B cell (primary cell): ENCODE measurements at regions not wholly inside any gene's neighbourhood (a gene's known extent, or its start where the extent isn't known, plus 50 kb on each side); places are given as distances from the start of the nearest gene placed in this dataset.

ENCODE experiments used
- ATAC-seq: fragments of 200-7000 bp; cut with Tn5 transposase; one replicate; pipeline ENCODE4 v1.10.0; 2021; ENCODE audit warnings: low read depth, mild to moderate bottlenecking, moderate number of reproducible peaks, moderate library complexity
- CTCF ChIA-PET: fragments of 350-600 bp; sonication (Branson Sonifier 250); formaldehyde crosslinking; loops from one replicate; lab custom pipeline; 2021; ENCODE audit warnings: antibody characterized with exemption, inconsistent platforms; lab: Charles Lee
- POLR2A ChIA-PET: fragments of 350-600 bp; sonication (Branson Sonifier 250); formaldehyde crosslinking; loops from one replicate; lab custom pipeline; 2021; ENCODE audit warnings: antibody characterized with exemption; lab: Charles Lee
- DNase-seq: peaks from one replicate; pipeline ENCODE4 v3.0.0; 2013
- H2AFZ ChIP-seq: 2 replicates; pipeline ENCODE4 v1.6.1; 2012; ENCODE audit warnings: mild to moderate bottlenecking, low read depth, low read length; ENCODE audit not compliant: insufficient read depth, poor library complexity, severe bottlenecking
- H3K27ac ChIP-seq, 2 donors: 1 replicate in 1 of 2; 2 replicates in 1 of 2; pipeline ENCODE4 v1.5.1; 2012 to 2013; ENCODE audit warnings: low read length in 2 of 2, mild to moderate bottlenecking in 2 of 2, moderate library complexity in 1 of 2
- H3K27me3 ChIP-seq, 4 experiments: fragments of 200-600 bp in 1 of 4; sonication (generic) in 1 of 4; replicated peaks in 1 of 4; 1 replicate in 2 of 4; 2 replicates in 2 of 4; pipeline versions ENCODE4 v1.6.1 to v1.7.0; 2013 to 2016; ENCODE audit warnings: low read length in 3 of 4, mild to moderate bottlenecking in 2 of 4, mixed read lengths in 1 of 4, moderate library complexity in 1 of 4; ENCODE audit not compliant: insufficient read depth in 4 of 4, control insufficient read depth in 3 of 4; ENCODE audit errors: control extremely low read depth in 1 of 4
- H3K36me3 ChIP-seq, 2 experiments: replicated peaks in 1 of 2; 1 replicate in 1 of 2; 2 replicates in 1 of 2; pipeline versions ENCODE4 v1.6.1 to v1.7.1; 2013; ENCODE audit warnings: low read length in 1 of 2; ENCODE audit not compliant: insufficient read depth in 2 of 2, control insufficient read depth in 1 of 2; ENCODE audit errors: control extremely low read depth in 1 of 2, extremely low read depth in 1 of 2
- H3K4me1 ChIP-seq, 2 donors: fragments of 200-600 bp in 1 of 2; sonication (generic) in 1 of 2; 1 replicate in 1 of 2; 2 replicates in 1 of 2; pipeline versions ENCODE4 v1.5.1 to v1.6.1; 2013 to 2017; ENCODE audit warnings: low read length in 2 of 2; ENCODE audit not compliant: control insufficient read depth in 2 of 2, insufficient read depth in 2 of 2
- H3K4me2 ChIP-seq: replicated peaks from 2 replicates; pipeline ENCODE3; 2012; ENCODE audit warnings: mild to moderate bottlenecking, low read depth, low read length; ENCODE audit not compliant: poor library complexity, severe bottlenecking
- H3K4me3 ChIP-seq, 5 experiments: fragments of 200-600 bp in 1 of 5; sonication (generic) in 1 of 5; 1 replicate in 3 of 5; 2 replicates in 2 of 5; pipeline versions ENCODE4 v1.5.1 to v1.7.0; 2011 to 2016; ENCODE audit warnings: low read length in 4 of 5, mild to moderate bottlenecking in 4 of 5, low read depth in 2 of 5, control low read depth in 1 of 5, moderate library complexity in 1 of 5; ENCODE audit not compliant: insufficient read depth in 1 of 5; ENCODE audit errors: control extremely low read depth in 1 of 5, extremely low read depth in 1 of 5
- H3K79me2 ChIP-seq: fragments of 200-600 bp; sonication (generic); one replicate; pipeline ENCODE4 v1.6.0; 2016; ENCODE audit warnings: low read length; ENCODE audit not compliant: control insufficient read depth, insufficient read depth
- H3K9ac ChIP-seq: fragments of 200-600 bp; sonication (generic); 2 replicates; pipeline ENCODE4 v1.6.1; 2017; ENCODE audit warnings: mild to moderate bottlenecking, low read length, moderate library complexity
- H3K9me3 ChIP-seq, 3 donors: one replicate each; pipeline versions ENCODE4 v1.6.1 to v1.7.1; 2013; ENCODE audit warnings: low read length in 2 of 3; ENCODE audit not compliant: control insufficient read depth in 2 of 3, insufficient read depth in 1 of 3; ENCODE audit errors: control extremely low read depth in 1 of 3
- H4K20me1 ChIP-seq: 2 replicates; pipeline ENCODE4 v1.6.0; 2012; ENCODE audit warnings: mild to moderate bottlenecking, low read length; ENCODE audit not compliant: insufficient read depth, control insufficient read depth, poor library complexity, severe bottlenecking
- H3K27ac Mint-ChIP-seq: one replicate; pipeline ENCODE4 v1.8.0; 2021; ENCODE audit warnings: mixed read lengths
- H3K27me3 Mint-ChIP-seq: one replicate; pipeline ENCODE4 v1.8.0; 2021; ENCODE audit warnings: mixed read lengths
- H3K4me1 Mint-ChIP-seq: one replicate; pipeline ENCODE4 v1.8.0; 2021; ENCODE audit warnings: mixed read lengths
- H3K4me3 Mint-ChIP-seq: one replicate; pipeline ENCODE4 v1.8.0; 2021; ENCODE audit warnings: mixed read lengths
- H3K9me3 Mint-ChIP-seq: one replicate; pipeline ENCODE4 v1.8.0; 2022; ENCODE audit warnings: mixed read lengths; ENCODE audit not compliant: insufficient read depth
- CTCF ChIP-seq: fragments of 200-600 bp; IDR thresholded peaks from one replicate; pipeline ENCODE4 v1.8.0; 2022; ENCODE audit warnings: antibody characterized with exemption, mild to moderate bottlenecking
- EZH2 ChIP-seq: IDR thresholded peaks from 2 replicates; pipeline ENCODE4 v1.6.1; 2012; ENCODE audit warnings: borderline replicate concordance, low read depth, mild to moderate bottlenecking, moderate library complexity, low read length; ENCODE audit not compliant: insufficient read depth, poor library complexity, severe bottlenecking
- WGBS: methylation state at CpG from one replicate; pipeline ENCODE4 v1.1.5; 2013; ENCODE audit warnings: missing lambda C conversion rate; ENCODE audit not compliant: insufficient coverage; 5-methylcytosine and 5-hydroxymethylcytosine counted together
- intact Hi-C: fragments of 100-400 bp; cut with micrococcal nuclease; formaldehyde crosslinking; loops from one replicate; pipeline ENCODE4 v1.10.0; 2022

- H3K4me1 ChIP-seq, result no peaks in the 10 kb centered on the region
- H3K27me3 ChIP-seq, result no peaks in the 10 kb centered on the region
- no peaks in the 10 kb centered on the region for H3K36me3 ChIP-seq
- ATAC-seq (no peak), DNase-seq (no peak)
- no peaks in the 10 kb centered on the region for H3K4me1 Mint-ChIP-seq
- H3K4me3 ChIP-seq, result no peak overlapping the region
- no peak overlapping the region for H3K27ac ChIP-seq
- no peaks in the 10 kb centered on the region for H3K9me3 Mint-ChIP-seq
- intact Hi-C loops, result no loop called here
- H2AFZ ChIP-seq, result no peak overlapping the region
- H4K20me1 ChIP-seq, result no peaks in the 10 kb centered on the region
- CTCF ChIA-PET, result no interaction called here
- H3K27ac Mint-ChIP-seq, result no peak overlapping the region
- H3K9me3 ChIP-seq, result no peaks in the 10 kb centered on the region
- no peak overlapping the region for H3K9ac ChIP-seq
- WGBS, result no CpG with 5 or more reads among the region's 2 CpGs
- no peak overlapping the region for H3K4me2 ChIP-seq
- H3K4me3 Mint-ChIP-seq, result no peak overlapping the region
- POLR2A ChIA-PET, result no interaction called here
- H3K27me3 Mint-ChIP-seq, result no peaks in the 10 kb centered on the region
- TF ChIP-seq CTCF (no peak), EZH2 (no peak)
- no peaks in the 10 kb centered on the region for H3K79me2 ChIP-seq
Observed at GRCh38 chr2:220014961-220015360, 387.5 kb downstream of the SLC4A3 start.

DNA sequence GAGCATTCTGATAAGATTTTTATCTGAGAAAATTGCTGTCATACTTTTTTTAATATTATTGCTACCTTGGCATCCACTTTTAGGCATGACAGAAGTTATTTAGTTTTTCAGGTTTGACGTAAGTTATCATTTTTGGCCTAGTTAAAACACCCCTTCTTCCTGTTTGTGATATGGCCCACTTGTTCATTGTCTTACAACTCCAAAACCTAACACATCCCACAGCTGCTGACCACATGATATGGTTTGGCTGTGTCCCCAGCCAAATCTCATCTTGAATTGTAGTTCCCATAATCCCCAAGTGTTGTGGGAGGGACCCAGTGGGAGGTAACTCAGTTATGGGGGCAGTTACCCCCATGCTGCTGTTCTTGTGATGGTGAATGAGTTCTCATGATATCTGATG, 388.1 kb downstream of the SLC4A3 start:
- ATAC-seq, result no peak
- Mint-ChIP-seq H3K4me3 (no peak overlapping the region), H3K9me3 (no peaks in the 10 kb centered on the region), H3K27ac (no peak overlapping the region), H3K4me1 (no peaks in the 10 kb centered on the region), H3K27me3 (no peaks in the 10 kb centered on the region)
- no peak for DNase-seq
- H3K4me3 ChIP-seq, result no peak overlapping the region
- no CpG with 5 or more reads among the region's 1 CpG for WGBS
- no peaks in the 10 kb centered on the region for H4K20me1 ChIP-seq
- H3K27ac ChIP-seq, result no peak overlapping the region
- no peaks in the 10 kb centered on the region for H3K4me1 ChIP-seq
- no peak overlapping the region for H2AFZ ChIP-seq
- H3K9me3 ChIP-seq, result no peaks in the 10 kb centered on the region
- TF ChIP-seq CTCF (no peak), EZH2 (no peak)
- no peak overlapping the region for H3K9ac ChIP-seq
- ChIA-PET POLR2A (no interaction called here), CTCF (no interaction called here)
- H3K79me2 ChIP-seq, result no peaks in the 10 kb centered on the region
- intact Hi-C loops, result no loop called here
- no peaks in the 10 kb centered on the region for H3K36me3 ChIP-seq
- no peaks in the 10 kb centered on the region for H3K27me3 ChIP-seq
- no peak overlapping the region for H3K4me2 ChIP-seq
